ENCODE measurements at regions not wholly inside any gene's neighbourhood (a gene's known extent, or its start where the extent isn't known, plus 50 kb on each side); places are given as distances from the start of the nearest gene placed in this dataset.

DNA sequence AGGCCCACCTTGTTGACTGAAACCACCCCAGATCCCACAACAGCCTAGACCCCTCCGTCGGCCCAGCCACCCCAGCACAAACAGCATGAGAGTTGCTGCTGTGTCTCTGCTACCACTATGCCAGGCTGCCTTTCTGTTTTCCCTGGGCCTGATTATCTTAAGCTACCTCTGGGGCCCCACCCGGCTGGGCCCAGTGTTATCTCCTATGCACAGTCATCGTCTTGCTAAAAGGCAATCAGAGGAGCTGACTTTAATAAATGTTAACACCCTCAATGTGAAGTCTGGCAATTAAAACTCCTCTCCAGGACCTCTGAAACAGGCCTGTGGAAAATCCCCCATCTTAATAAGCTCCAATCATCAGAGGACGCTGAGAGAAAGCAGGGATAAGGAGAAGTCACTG is 144.9 kb downstream of the FAM114A2 start:
- H3K4me3 Mint-ChIP-seq = no peak overlapping the region
- H3K9me3 Mint-ChIP-seq = no peaks in the 10 kb centered on the region
- no peak for DNase-seq (ENCODE audit: low spot score)
- no peaks in the 10 kb centered on the region for H3K36me3 ChIP-seq (ENCODE audit: insufficient read depth)
- ATAC-seq = no peak
- no peak overlapping the region for H3K4me2 ChIP-seq
- H4K20me1 ChIP-seq (replicated peaks; ENCODE audit: insufficient read depth) = no peaks in the 10 kb centered on the region
- H3K27me3 Mint-ChIP-seq (ENCODE audit: insufficient read depth, low read depth, poor library complexity) = peaks cover 1% of the 10 kb centered on the region
- H3F3A ChIP-seq (replicated peaks; ENCODE audit: low read depth) = no peaks in the 10 kb centered on the region
- H3K36me3 Mint-ChIP-seq (ENCODE audit: low read depth) = no peaks in the 10 kb centered on the region
- H3K27ac ChIP-seq (ENCODE audit: low read depth) = no peak overlapping the region
- H3K4me1 Mint-ChIP-seq = no peaks in the 10 kb centered on the region
- TF ChIP-seq POLR2AphosphoS5 (IDR thresholded peaks at IDR 0.05; ENCODE audit: low read depth) (no peak), EZH2phosphoT487 (IDR thresholded peaks at IDR 0.05; ENCODE audit: unreplicated experiment) (no peak), ZNF114 (CRISPR knock-in tag; IDR thresholded peaks at IDR 0.05) (no peak)
- TF ChIP-seq, protein P1, sequence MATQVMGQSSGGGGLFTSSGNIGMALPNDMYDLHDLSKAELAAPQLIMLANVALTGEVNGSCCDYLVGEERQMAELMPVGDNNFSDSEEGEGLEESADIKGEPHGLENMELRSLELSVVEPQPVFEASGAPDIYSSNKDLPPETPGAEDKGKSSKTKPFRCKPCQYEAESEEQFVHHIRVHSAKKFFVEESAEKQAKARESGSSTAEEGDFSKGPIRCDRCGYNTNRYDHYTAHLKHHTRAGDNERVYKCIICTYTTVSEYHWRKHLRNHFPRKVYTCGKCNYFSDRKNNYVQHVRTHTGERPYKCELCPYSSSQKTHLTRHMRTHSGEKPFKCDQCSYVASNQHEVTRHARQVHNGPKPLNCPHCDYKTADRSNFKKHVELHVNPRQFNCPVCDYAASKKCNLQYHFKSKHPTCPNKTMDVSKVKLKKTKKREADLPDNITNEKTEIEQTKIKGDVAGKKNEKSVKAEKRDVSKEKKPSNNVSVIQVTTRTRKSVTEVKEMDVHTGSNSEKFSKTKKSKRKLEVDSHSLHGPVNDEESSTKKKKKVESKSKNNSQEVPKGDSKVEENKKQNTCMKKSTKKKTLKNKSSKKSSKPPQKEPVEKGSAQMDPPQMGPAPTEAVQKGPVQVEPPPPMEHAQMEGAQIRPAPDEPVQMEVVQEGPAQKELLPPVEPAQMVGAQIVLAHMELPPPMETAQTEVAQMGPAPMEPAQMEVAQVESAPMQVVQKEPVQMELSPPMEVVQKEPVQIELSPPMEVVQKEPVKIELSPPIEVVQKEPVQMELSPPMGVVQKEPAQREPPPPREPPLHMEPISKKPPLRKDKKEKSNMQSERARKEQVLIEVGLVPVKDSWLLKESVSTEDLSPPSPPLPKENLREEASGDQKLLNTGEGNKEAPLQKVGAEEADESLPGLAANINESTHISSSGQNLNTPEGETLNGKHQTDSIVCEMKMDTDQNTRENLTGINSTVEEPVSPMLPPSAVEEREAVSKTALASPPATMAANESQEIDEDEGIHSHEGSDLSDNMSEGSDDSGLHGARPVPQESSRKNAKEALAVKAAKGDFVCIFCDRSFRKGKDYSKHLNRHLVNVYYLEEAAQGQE (IDR thresholded peaks at IDR 0.05; ENCODE audit: unreplicated experiment) = no peak
- no peak overlapping the region for H3K4me3 ChIP-seq
- H3K4me1 ChIP-seq (ENCODE audit: insufficient read depth) = no peaks in the 10 kb centered on the region
- no peak overlapping the region for H3K27ac Mint-ChIP-seq
- H3K9me2 ChIP-seq (ENCODE audit: insufficient read depth) = peaks cover 3% of the 10 kb centered on the region; the same call in 1 of the 2 replicates
- no peaks in the 10 kb centered on the region for H3K79me2 ChIP-seq (replicated peaks; ENCODE audit: insufficient read depth)
- no peak overlapping the region for H2AFZ ChIP-seq
- no peaks in the 10 kb centered on the region for H3K27me3 ChIP-seq (ENCODE audit: insufficient read depth)

DNA sequence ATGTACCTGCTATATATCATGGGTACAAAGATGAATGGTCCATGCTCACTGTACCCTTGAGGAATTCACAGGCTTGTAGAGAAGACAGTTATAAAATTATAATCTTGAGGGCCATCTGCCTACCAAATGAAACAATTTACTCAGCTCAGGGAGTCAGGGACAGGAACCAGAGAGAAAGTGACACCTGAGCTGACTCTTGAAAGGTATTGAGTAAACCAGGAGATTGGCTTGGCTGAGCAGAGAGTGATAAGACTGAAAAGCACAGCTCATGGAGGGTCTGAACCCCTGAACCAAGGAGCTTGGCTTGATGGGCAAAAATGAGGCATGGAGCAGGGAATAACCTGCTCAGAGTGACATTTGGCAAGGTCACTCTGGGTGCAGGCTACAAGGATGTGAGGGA is 147.3 kb downstream of the FAM114A2 start:
- peaks cover 1% of the 10 kb centered on the region for H3K27me3 Mint-ChIP-seq (ENCODE audit: insufficient read depth, low read depth, poor library complexity)
- H3K4me1 ChIP-seq (ENCODE audit: insufficient read depth) = no peaks in the 10 kb centered on the region
- no peaks in the 10 kb centered on the region for H3K36me3 Mint-ChIP-seq (ENCODE audit: low read depth)
- no peaks in the 10 kb centered on the region for H3K4me1 Mint-ChIP-seq
- H3F3A ChIP-seq (replicated peaks; ENCODE audit: low read depth) = no peaks in the 10 kb centered on the region
- H2AFZ ChIP-seq = no peak overlapping the region
- H3K79me2 ChIP-seq (replicated peaks; ENCODE audit: insufficient read depth) = no peaks in the 10 kb centered on the region
- H3K9me2 ChIP-seq (ENCODE audit: insufficient read depth) = no peaks in the 10 kb centered on the region
- H3K27ac ChIP-seq (ENCODE audit: low read depth) = no peak overlapping the region
- DNase-seq (ENCODE audit: low spot score) (no peak), ATAC-seq (no peak)
- H3K27ac Mint-ChIP-seq = no peak overlapping the region
- H3K9me3 Mint-ChIP-seq = no peaks in the 10 kb centered on the region
- no peak overlapping the region for H3K4me2 ChIP-seq
- H4K20me1 ChIP-seq (replicated peaks; ENCODE audit: insufficient read depth) = no peaks in the 10 kb centered on the region
- H3K27me3 ChIP-seq (ENCODE audit: insufficient read depth) = no peaks in the 10 kb centered on the region
- H3K4me3 ChIP-seq = no peak overlapping the region
- no peak overlapping the region for H3K4me3 Mint-ChIP-seq
- H3K36me3 ChIP-seq (ENCODE audit: insufficient read depth) = no peaks in the 10 kb centered on the region
- no peak for TF ChIP-seq NANOG (IDR thresholded peaks at IDR 0.05; ENCODE audit: borderline replicate concordance)
- no peak for TF ChIP-seq ZNF331 (CRISPR knock-in tag; IDR thresholded peaks at IDR 0.05; ENCODE audit: low read depth)
- no peak for TF ChIP-seq JUNB (IDR thresholded peaks at IDR 0.05; ENCODE audit: unreplicated experiment)
- TF ChIP-seq EZH2phosphoT487 (IDR thresholded peaks at IDR 0.05; ENCODE audit: unreplicated experiment) = no peak
- TF ChIP-seq, protein P1 (IDR thresholded peaks at IDR 0.05; ENCODE audit: unreplicated experiment) = no peak
- no peak for TF ChIP-seq ETS1 (IDR thresholded peaks at IDR 0.05)
- TF ChIP-seq, protein P2, sequence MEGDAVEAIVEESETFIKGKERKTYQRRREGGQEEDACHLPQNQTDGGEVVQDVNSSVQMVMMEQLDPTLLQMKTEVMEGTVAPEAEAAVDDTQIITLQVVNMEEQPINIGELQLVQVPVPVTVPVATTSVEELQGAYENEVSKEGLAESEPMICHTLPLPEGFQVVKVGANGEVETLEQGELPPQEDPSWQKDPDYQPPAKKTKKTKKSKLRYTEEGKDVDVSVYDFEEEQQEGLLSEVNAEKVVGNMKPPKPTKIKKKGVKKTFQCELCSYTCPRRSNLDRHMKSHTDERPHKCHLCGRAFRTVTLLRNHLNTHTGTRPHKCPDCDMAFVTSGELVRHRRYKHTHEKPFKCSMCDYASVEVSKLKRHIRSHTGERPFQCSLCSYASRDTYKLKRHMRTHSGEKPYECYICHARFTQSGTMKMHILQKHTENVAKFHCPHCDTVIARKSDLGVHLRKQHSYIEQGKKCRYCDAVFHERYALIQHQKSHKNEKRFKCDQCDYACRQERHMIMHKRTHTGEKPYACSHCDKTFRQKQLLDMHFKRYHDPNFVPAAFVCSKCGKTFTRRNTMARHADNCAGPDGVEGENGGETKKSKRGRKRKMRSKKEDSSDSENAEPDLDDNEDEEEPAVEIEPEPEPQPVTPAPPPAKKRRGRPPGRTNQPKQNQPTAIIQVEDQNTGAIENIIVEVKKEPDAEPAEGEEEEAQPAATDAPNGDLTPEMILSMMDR (conservative IDR thresholded peaks at IDR 0.05; ENCODE audit: low read depth in 2 of 2) = no peak

Data from GM23338 (cell line).